Type B pancreatic cell (in vitro differentiated cells): ENCODE measurements at regions not wholly inside any gene's neighbourhood (a gene's known extent, or its start where the extent isn't known, plus 50 kb on each side); places are given as distances from the start of the nearest gene placed in this dataset.

Experiments used
- DNase-seq: peaks from one replicate; pipeline ENCODE4 v3.0.0; 2021; ENCODE audit warnings: mixed read lengths; ENCODE audit not compliant: unreplicated experiment; ENCODE audit errors: extremely low spot score
- H3K27ac Mint-ChIP-seq: 2 replicates; pipeline ENCODE4 v1.8.0; 2021; ENCODE audit warnings: mild to moderate bottlenecking, mixed read lengths
- H3K27me3 Mint-ChIP-seq: 2 replicates; pipeline ENCODE4 v1.8.0; 2021; ENCODE audit warnings: mixed read lengths
- H3K36me3 Mint-ChIP-seq: 2 replicates; pipeline ENCODE4 v1.8.0; 2021; ENCODE audit warnings: mixed read lengths
- H3K4me1 Mint-ChIP-seq: one replicate; pipeline ENCODE4 v1.8.0; 2021; ENCODE audit warnings: mixed read lengths; ENCODE audit not compliant: unreplicated experiment
- H3K4me3 Mint-ChIP-seq: 2 replicates; pipeline ENCODE4 v1.8.0; 2021; ENCODE audit warnings: mild to moderate bottlenecking, mixed read lengths
- H3K9me3 Mint-ChIP-seq: 2 replicates; pipeline ENCODE4 v1.8.0; 2021; ENCODE audit warnings: mixed read lengths
- TF ChIP-seq, protein P1 (sequence below): fragments of 200-600 bp; sonication (generic); conservative IDR thresholded peaks from 2 replicates; pipeline ENCODE4 v1.5.0; 2021; ENCODE audit warnings: antibody characterized with exemption, mild to moderate bottlenecking

DNA sequence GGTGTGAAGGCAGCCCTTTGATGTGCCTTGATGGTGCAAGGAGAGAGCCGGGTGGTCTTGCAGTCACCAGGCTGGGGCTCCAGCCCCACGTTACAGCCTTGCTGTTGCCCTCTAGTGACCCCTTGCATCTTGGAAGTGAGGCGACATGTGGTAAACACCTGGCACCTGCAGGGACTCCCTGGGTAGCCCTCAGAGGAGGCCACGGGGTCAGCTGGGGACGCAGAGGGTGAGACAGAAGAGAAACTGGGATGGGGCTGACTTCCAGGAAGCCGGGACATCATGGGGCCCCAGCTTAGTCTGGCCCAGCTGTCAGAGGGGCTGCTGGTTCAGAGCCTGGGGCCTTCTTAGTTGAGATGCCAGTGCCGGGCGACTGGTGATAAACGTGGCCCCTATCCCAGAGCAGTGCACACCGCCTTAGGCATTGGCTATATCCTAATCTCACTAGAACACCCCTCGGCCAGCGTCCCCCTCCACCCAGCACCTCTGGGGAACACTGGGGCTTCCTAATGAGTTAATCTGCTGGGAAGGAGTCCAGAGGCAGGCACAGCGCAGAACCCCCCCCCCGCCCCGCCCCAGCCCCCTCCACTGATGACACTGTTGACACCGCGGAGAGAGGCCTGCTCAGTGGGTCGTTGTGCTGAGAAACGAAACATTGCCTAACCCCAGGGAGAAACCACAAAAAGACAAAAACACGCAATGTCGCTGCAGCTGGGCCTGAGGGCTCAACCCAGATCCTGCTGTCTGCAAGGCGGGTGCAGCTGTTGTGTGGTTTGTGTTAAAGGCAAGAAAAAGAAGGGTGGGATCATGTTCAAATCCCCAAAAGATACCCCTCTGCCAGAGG, 60.5 kb upstream of the KLF13 start:
- H3K36me3 Mint-ChIP-seq, result no peaks in the 10 kb centered on the region
- H3K4me1 Mint-ChIP-seq, result peaks cover 4% of the 10 kb centered on the region
- no peaks in the 10 kb centered on the region for H3K27me3 Mint-ChIP-seq
- no peaks in the 10 kb centered on the region for H3K9me3 Mint-ChIP-seq
- DNase-seq, result peak; percentile 57
- H3K27ac Mint-ChIP-seq, result no peak overlapping the region
- TF ChIP-seq, protein P1, sequence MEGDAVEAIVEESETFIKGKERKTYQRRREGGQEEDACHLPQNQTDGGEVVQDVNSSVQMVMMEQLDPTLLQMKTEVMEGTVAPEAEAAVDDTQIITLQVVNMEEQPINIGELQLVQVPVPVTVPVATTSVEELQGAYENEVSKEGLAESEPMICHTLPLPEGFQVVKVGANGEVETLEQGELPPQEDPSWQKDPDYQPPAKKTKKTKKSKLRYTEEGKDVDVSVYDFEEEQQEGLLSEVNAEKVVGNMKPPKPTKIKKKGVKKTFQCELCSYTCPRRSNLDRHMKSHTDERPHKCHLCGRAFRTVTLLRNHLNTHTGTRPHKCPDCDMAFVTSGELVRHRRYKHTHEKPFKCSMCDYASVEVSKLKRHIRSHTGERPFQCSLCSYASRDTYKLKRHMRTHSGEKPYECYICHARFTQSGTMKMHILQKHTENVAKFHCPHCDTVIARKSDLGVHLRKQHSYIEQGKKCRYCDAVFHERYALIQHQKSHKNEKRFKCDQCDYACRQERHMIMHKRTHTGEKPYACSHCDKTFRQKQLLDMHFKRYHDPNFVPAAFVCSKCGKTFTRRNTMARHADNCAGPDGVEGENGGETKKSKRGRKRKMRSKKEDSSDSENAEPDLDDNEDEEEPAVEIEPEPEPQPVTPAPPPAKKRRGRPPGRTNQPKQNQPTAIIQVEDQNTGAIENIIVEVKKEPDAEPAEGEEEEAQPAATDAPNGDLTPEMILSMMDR, result no peak
- no peak overlapping the region for H3K4me3 Mint-ChIP-seq

DNA sequence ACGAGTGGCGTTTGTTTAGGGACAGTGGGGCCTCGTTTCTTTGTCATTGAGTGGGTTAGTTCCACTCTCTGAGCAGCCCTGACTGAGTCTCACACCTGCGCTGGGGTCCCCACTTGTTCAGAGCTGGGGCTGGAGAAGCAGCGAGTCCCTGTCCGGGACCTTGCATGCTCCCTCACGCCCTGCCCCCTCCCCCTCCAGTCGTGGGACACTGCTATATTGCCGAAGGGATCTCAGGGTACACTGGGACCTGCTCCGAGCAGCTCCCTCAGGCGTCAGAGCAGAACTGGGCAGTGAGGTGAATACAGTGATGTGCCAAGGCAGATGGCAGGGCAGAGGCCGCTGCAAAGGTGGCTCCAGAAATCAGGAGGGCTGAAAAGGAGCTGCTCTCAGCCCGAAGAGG, 59.9 kb upstream of the KLF13 start:
- Mint-ChIP-seq H3K4me1 (peaks cover 4% of the 10 kb centered on the region), H3K4me3 (no peak overlapping the region), H3K27ac (no peak overlapping the region), H3K27me3 (no peaks in the 10 kb centered on the region), H3K36me3 (no peaks in the 10 kb centered on the region), H3K9me3 (no peaks in the 10 kb centered on the region)
- TF ChIP-seq, protein P1, result no peak
- DNase-seq, result peak; percentile 59

DNA sequence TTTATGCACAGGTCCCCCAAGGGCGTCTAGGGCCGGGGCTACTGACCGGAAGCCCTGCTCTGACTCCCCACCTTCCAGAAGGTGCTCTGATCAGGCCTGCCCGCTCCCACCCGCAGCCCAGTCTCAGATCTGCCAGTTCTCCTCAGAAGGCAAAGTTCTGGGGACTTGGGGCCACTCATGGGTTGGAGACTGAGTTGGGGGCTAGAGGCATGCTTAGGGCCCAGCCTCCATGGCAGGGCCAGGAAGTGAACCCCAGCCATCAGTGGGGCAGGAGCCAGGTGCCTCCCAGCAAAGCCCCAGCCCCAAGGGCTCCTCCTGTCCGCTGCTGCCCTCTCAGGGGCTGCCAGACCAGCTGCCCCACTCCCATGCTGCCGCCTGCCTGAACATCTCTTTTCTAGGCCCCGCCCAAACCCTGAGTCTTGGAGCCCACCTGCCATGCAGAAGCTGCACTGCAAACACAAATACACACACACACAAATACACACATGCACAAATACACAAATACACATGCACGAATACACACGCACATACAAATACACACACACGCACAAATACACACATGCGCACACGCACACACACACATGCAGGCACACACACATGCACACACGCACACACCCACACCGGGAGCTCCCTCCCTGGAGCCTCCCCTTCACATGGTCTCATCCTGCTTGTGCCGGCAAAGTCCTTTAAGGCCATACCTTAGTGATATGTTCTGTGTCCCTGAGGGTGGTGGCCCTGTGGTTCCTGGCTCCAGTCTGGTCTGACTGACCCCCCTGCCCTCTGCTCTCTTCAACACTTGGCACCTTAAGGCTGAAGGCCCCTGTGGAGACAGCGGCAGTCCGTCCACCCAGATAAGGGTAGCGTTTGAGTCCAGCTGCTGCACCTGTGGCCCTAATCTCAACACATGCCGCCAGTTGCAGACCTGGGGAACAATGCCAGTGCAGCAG, 59.2 kb upstream of the KLF13 start:
- Mint-ChIP-seq H3K4me1 (peaks cover 4% of the 10 kb centered on the region), H3K4me3 (no peak overlapping the region), H3K9me3 (no peaks in the 10 kb centered on the region), H3K36me3 (no peaks in the 10 kb centered on the region), H3K27me3 (no peaks in the 10 kb centered on the region), H3K27ac (no peak overlapping the region)
- DNase-seq, result peak; percentile 39
- TF ChIP-seq, protein P1, result no peak

DNA sequence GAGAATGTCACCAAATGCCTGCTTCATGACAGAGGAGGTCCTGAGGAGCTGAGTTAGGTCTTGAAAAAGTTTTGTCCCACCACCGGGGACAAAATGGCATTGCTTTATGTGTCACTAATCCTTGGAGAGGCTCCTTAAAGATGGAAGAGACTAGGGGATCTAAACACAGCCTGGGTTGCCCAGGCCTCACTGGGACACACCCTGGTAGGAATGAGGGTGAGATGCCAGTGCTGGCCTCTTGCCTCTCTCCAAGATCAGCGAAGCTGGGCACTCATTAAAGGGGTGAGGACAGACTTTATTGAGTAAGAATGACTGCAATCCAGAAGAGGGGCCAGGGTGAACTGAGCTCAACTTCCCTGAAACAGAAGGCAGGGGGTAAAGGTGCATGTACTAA, 58.5 kb upstream of the KLF13 start:
- no peaks in the 10 kb centered on the region for H3K36me3 Mint-ChIP-seq
- no peaks in the 10 kb centered on the region for H3K9me3 Mint-ChIP-seq
- no peak overlapping the region for H3K4me3 Mint-ChIP-seq
- peak; percentile 27 for DNase-seq
- TF ChIP-seq, protein P1, result no peak
- peaks cover 8% of the 10 kb centered on the region for H3K4me1 Mint-ChIP-seq
- no peaks in the 10 kb centered on the region for H3K27me3 Mint-ChIP-seq
- no peak overlapping the region for H3K27ac Mint-ChIP-seq

DNA sequence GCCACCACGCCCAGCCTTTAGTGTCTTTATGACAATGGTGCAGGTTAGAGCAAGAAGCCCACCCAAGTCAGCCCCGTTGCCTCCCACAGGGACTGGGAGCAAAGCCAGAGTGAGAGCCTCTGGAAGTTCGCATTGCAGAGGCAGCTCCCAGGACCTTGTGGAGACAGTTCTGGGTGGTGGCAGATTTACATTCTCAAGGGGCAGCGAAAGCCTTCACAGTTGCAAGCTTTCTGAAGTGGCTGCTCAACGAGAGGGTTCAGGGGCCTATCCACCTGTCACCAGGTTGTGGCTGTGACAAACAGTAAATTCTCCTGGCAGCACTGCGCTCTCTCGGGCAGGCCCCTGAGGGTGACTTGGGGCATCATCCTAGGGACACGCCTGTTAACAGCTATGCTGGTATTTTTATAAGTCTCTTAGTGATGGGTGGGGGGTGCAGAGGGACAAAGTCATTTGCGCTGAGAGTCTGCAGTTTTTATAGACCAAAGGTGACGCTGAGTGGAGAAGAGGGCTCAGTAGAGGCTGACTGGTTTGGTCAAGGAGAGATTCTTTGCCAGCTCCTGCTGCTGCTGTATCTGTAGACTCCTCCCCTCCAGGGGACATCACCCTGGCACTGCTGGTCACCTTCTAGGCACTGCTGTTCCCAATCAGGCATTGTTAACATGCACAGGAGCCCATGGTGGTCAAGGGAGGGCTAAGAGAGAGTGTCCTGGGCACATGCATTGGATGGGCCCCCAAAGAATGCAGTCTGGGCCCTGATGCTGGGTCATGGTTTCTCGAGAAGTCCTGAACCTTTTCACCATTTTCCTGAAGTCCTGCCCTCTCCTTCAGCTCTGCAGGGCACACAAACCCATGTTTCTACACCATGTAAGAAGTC, 57.5 kb upstream of the KLF13 start:
- Mint-ChIP-seq H3K27ac (no peak overlapping the region), H3K4me3 (no peak overlapping the region), H3K36me3 (no peaks in the 10 kb centered on the region), H3K9me3 (no peaks in the 10 kb centered on the region), H3K4me1 (peaks cover 15% of the 10 kb centered on the region), H3K27me3 (no peaks in the 10 kb centered on the region)
- DNase-seq, result peak; percentile 52
- TF ChIP-seq, protein P1, result no peak
